ENCODE measurements at regions not wholly inside any gene's neighbourhood (a gene's known extent, or its start where the extent isn't known, plus 50 kb on each side); places are given as distances from the start of the nearest gene placed in this dataset.

GRCh38 chr11:114929351-114930000 lies 251.1 kb downstream of the NXPE2 start:
- H3K27ac ChIP-seq = no peak overlapping the region
- TF ChIP-seq CTCF (conservative IDR thresholded peaks at IDR 0.05) = no peak

- no peak for TF ChIP-seq CTCF (conservative IDR thresholded peaks at IDR 0.05)
- H3K27ac ChIP-seq = no peak overlapping the region
Measured at GRCh38 chr11:114938799-114939198, 260.5 kb downstream of the NXPE2 start.

- peak; percentile 30 for TF ChIP-seq CTCF (conservative IDR thresholded peaks at IDR 0.05)
- H3K27ac ChIP-seq = no peak overlapping the region
Measured at GRCh38 chr11:114942207-114942606, 263.9 kb downstream of the NXPE2 start.

GRCh38 chr11:114949614-114950351 lies 271.5 kb downstream of the NXPE2 start:
- no peak overlapping the region for H3K27ac ChIP-seq
- TF ChIP-seq CTCF (conservative IDR thresholded peaks at IDR 0.05) = no peak

GRCh38 chr11:114953039-114953438 lies 274.7 kb downstream of the NXPE2 start:
- peak; percentile 74 for TF ChIP-seq CTCF (conservative IDR thresholded peaks at IDR 0.05)
- H3K27ac ChIP-seq = no peak overlapping the region

GRCh38 chr11:114955923-114956322 lies 277.6 kb downstream of the NXPE2 start:
- H3K27ac ChIP-seq = no peak overlapping the region
- TF ChIP-seq CTCF (conservative IDR thresholded peaks at IDR 0.05) = no peak

- no peak for TF ChIP-seq CTCF (conservative IDR thresholded peaks at IDR 0.05)
Measured at GRCh38 chr11:114956566-114956965, 278.2 kb downstream of the NXPE2 start.

More at GRCh38 chr11:114956566-114956965, 278.2 kb downstream of the NXPE2 start:
- H3K27ac ChIP-seq = no peak overlapping the region

All from VCaP (cell line).